HG03066 (cell line): ENCODE measurements at regions not wholly inside any gene's neighbourhood (a gene's known extent, or its start where the extent isn't known, plus 50 kb on each side); places are given as distances from the start of the nearest gene placed in this dataset.

Experiments used
- ATAC-seq: cut with Tn5 transposase; IDR thresholded peaks from one replicate; pipeline ENCODE4 v1.9.1; 2021; ENCODE audit warnings: low read depth; ENCODE audit not compliant: unreplicated experiment

DNA sequence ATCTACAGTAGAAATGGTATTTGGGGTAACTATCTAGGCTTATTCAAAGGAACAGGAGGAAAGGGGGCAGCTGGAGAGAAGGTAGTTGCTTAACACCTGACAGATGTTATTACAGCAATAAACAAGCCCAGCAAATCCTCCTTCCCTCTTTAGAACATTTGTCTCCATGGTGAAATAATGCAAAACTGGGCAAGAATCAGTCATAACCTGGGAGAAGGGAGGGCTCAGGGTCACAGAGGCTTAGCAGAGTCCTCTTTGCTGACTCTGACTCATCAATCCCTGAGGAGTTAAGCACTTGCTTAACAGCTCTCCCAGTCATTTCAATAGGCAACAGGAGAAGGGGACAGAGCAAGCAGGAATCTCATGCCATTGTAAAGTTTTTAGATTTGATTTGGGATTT lies 230.3 kb downstream of the IBTK start:
- no peak for ATAC-seq

DNA sequence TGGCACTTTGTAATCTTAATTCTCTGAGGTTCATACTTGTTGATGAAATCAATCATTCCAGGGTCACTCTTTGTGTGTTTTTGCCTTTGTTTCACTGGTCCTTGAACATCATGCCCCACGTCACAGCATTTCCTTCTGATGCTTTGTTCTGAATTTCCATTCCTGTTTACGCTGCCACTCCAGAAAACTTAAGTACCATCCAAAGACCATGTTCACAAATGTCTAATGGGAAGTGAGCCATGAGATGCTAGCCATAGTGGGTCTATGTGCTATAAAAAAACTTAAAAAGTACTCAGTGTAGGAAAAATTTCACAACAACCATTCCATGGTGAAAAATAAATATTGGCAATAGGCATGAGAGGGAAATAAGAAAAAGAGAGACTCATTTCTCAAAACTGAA lies 232.0 kb downstream of the IBTK start:
- no peak for ATAC-seq

DNA sequence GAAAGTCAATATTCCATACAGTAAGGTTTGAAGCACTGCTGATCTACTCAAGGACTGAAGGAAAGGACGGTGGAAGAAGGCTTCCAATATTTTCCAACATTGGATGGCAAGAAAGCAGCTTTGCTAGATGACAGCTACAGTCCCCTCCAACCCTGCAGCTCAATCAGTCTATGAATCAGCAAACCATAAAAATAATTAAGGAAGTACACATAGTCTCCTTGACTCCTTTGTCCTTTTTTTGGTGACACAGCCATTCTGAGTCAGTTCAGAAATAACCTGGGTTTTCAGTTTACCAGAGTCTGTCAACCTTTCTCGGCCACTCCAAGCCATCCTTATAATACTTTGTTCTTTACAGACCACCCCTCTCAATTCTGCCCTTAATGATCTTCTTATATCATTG lies 232.5 kb downstream of the IBTK start:
- no peak for ATAC-seq

- no peak for ATAC-seq
Observed at GRCh38 chr6:82013561-82014530, 233.7 kb downstream of the IBTK start.

DNA sequence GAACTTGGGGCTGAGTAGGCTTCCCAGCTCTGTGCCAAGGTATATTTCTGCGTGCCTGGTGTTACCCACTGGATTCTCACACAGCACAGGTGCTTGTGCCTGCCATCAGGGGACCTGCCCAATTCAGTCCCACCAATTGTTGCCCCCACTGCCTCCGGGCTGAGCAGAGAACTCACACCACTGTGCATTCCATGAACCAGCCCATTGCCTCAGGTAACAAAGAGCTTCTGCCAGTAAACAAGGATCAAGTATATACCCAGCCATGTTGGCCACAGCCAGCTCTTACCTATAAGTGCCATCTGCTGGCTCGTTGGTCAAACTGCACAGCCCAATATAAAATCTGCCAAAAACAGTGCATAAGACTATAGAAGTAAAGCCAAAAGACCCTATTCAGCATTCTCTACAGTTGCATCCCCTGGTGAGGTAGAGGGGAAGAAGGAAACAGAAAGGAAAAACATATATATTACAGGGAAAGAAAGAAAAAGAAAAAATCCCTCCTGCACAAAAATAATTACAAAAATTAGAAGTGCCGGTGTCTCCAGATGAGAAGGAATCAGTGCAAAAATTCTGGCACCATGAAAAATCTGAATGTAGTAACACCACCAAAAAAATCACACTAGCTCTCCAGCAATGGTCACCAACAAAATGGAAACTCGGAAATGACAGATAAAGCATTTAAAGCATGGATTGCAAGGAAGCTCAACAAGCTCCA lies 241.4 kb downstream of the IBTK start:
- peak; percentile 72 for ATAC-seq

- no peak for ATAC-seq
Observed at GRCh38 chr6:82000551-82000950, 247.0 kb downstream of the IBTK start.

DNA sequence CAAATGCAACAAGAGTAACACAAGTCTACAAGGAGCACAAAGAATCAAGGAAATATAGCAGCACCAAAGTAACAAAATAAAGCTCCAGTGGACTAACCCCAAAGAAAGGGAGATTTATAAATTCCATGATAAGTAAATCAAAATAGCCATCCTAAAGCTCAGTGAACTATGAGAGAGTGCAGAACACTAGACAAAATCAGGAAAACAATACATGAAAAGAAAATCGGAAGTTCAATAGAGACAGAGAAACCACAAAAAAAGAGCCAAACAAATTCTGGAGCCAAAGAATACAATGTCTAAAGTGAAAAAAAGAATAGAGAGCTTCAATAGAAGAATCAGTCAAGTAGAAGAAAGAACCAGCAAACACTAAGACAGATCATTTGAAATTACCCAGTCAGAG lies 247.3 kb upstream of the TENT5A start:
- no peak for ATAC-seq

DNA sequence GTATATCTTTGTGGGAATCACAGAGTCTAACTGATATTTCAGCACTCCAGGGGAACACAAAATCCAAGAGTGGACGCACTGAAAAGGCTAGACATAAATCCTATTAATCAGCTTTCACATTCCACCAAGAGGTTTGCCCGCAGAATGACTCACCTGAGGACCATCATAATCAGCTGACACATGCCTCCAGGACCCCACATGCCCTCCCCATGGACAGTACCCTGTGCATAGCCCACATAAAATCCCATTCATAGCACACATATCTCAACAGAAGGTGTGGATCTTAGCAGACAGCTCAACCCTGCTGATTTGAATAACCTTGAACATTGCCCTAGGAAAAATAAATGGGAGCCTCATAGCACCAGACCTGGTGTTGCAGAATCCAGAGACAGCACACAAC lies 246.8 kb upstream of the TENT5A start:
- no peak for ATAC-seq

GRCh38 chr6:81998432-81998831 lies 246.0 kb upstream of the TENT5A start:
- no peak for ATAC-seq

- ATAC-seq: peak; percentile 72
Observed at GRCh38 chr6:81997090-81997926, 244.8 kb upstream of the TENT5A start.

GRCh38 chr6:81996414-81996813 lies 243.9 kb upstream of the TENT5A start:
- no peak for ATAC-seq

DNA sequence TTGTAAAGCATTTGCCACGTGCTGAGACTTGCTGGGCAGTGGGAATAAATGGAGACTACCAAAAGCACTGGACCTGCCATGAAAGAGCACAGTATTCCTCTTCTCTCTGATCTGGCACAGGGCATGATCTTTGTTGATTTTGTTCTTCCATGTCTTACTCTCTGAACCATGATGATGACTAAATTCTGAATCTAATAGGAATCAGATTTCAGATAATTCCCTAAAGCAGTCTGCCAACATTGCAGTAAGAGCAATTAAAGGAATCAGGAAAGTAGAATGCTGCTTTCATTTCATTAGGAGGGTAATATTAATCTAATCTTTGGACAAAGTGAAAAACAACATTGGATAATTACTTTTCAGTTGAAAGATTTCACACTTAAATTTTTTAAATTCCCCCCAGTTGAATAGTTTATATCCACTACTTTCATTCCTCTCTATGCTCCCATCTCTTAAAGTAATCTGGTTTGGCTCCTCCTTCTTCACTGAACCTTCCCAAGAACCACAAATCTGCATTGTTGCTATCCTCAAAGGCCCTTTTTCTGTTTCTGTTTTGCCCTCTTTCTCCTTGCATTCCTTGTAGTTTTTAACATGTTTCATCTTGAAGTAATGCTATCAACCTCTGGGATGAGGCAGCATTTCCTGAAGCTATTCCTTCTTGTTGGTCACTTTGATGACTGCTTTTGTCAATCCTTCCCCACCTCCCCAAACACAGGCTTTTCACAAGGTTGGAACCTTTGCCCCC lies 243.2 kb upstream of the TENT5A start:
- no peak for ATAC-seq

- ATAC-seq: no peak
Observed at GRCh38 chr6:81988871-81989270, 236.4 kb upstream of the TENT5A start.

DNA sequence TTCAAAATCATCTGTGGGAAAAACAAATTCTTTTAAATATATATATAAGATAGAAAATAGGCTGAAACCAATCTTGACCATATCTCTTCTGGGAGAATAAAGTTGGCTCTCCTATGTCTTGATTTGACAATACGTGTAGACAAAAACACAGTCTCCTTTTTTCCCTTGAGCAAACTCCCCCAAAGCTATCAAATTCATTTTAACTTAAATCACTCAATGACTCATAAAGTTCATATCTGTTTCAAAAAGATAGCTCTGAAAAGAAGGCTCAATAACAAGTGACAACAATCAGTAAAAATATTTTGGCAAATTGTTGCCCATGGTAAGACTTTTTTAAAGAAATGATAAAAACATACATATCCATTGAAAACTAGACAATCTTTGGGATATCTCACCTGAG lies 236.0 kb upstream of the TENT5A start:
- no peak for ATAC-seq

DNA sequence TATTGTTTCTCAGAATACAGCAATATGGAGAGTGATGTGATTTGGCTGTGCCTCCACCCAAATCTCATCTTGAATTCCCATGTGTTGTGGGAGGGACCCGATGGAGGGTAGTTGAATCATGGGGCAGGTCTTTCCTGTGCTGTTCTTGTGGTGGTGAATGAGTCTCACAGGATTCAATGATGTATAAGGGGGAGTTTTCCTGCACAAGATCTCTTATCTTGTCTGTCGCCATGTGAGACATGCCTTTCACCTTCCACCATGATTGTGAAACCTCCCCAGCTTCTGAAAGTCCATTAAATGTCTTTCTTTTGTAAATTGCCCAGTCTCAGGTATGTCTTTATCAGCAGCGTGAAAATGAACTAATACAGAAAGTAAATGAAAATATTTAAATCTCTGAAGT lies 234.8 kb upstream of the TENT5A start:
- ATAC-seq: no peak

GRCh38 chr6:81985191-81985590 lies 232.7 kb upstream of the TENT5A start:
- ATAC-seq: no peak

- ATAC-seq: peak; percentile 64
Observed at GRCh38 chr6:81984599-81984998, 232.1 kb upstream of the TENT5A start.

DNA sequence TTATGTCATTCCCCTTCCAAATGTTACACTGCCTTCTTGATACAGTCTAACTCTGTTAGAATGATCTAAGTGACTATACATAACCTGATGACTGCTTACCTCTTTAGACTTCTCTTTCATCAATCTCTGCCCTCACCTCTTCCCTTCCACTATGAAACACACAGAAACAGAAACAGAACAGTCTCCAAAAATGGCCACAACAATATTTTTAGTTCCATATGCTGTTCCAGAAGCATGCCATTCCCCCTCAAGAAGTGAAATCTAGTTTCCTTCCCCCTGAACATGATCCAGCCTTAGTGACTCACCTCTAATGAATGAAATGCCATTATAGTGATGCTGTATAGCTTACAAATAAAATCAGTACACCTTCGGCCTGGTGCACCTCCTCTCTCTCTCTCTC lies 229.3 kb upstream of the TENT5A start:
- no peak for ATAC-seq

DNA sequence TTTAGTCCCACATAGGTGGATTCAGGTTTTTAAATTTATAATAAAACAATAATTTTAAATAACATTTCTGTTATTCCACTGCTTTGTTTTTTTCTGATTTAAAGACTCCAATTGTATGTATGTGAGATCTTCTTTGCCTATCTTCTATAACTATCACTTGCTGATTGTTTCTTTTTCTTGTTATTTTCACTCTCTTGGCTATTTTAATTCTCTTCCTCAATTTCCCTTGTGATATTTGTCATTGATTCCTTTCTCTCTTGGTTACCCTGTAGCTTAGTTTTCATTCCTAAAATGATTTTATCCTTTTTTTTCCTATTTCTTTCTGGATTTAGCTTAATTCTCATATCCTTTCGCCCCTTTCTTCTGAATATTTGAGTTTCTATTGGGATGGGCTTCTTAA lies 227.3 kb upstream of the TENT5A start:
- ATAC-seq: no peak

GRCh38 chr6:81979329-81979728 lies 226.8 kb upstream of the TENT5A start:
- no peak for ATAC-seq
